Glutamatergic neuron (in vitro differentiated cells): ENCODE measurements at regions not wholly inside any gene's neighbourhood (a gene's known extent, or its start where the extent isn't known, plus 50 kb on each side); places are given as distances from the start of the nearest gene placed in this dataset.

Experiments used
- DNase-seq: peaks from one replicate; pipeline ENCODE4 v3.0.0; 2022
- H3K27ac Mint-ChIP-seq: one replicate; pipeline ENCODE4 v1.8.0; 2020; ENCODE audit warnings: mild to moderate bottlenecking, mixed read lengths, inconsistent platforms; ENCODE audit not compliant: unreplicated experiment
- H3K27me3 Mint-ChIP-seq: one replicate; pipeline ENCODE4 v1.8.0; 2020; ENCODE audit warnings: mild to moderate bottlenecking, moderate library complexity, mixed read lengths, inconsistent platforms; ENCODE audit not compliant: unreplicated experiment
- H3K36me3 Mint-ChIP-seq: one replicate; pipeline ENCODE4 v1.8.0; 2020; ENCODE audit warnings: mild to moderate bottlenecking, mixed read lengths, inconsistent platforms; ENCODE audit not compliant: unreplicated experiment
- H3K4me1 Mint-ChIP-seq: one replicate; pipeline ENCODE4 v1.8.0; 2020; ENCODE audit warnings: mild to moderate bottlenecking, low read depth, mixed read lengths, inconsistent platforms; ENCODE audit not compliant: unreplicated experiment
- H3K4me3 Mint-ChIP-seq: one replicate; pipeline ENCODE4 v1.8.0; 2020; ENCODE audit warnings: mild to moderate bottlenecking, mixed read lengths, inconsistent platforms; ENCODE audit not compliant: unreplicated experiment
- H3K9me3 Mint-ChIP-seq: one replicate; pipeline ENCODE4 v1.8.0; 2020; ENCODE audit warnings: mild to moderate bottlenecking, moderate library complexity, mixed read lengths, inconsistent platforms; ENCODE audit not compliant: unreplicated experiment
- CTCF ChIP-seq: fragments of 200-600 bp; sonication (generic); IDR thresholded peaks from one replicate; pipeline ENCODE4 v1.5.0; 2021; ENCODE audit not compliant: partially characterized antibody, unreplicated experiment

GRCh38 chr18:1232867-1233266, 328.2 kb downstream of the ADCYAP1 start:
- Mint-ChIP-seq H3K27ac (no peak overlapping the region), H3K4me3 (no peak overlapping the region), H3K27me3 (no peaks in the 10 kb centered on the region), H3K4me1 (no peaks in the 10 kb centered on the region), H3K36me3 (peaks cover 62% of the 10 kb centered on the region), H3K9me3 (peaks cover 5% of the 10 kb centered on the region)
- no peak for TF ChIP-seq CTCF
- no peak for DNase-seq

- H3K27me3 Mint-ChIP-seq: no peaks in the 10 kb centered on the region
- no peak for DNase-seq
- H3K27ac Mint-ChIP-seq: no peak overlapping the region
- no peaks in the 10 kb centered on the region for H3K4me1 Mint-ChIP-seq
- TF ChIP-seq CTCF: no peak
- H3K9me3 Mint-ChIP-seq: peaks cover under 1% of the 10 kb centered on the region
- H3K36me3 Mint-ChIP-seq: peaks cover 17% of the 10 kb centered on the region
- H3K4me3 Mint-ChIP-seq: no peak overlapping the region
Observed at GRCh38 chr18:1240701-1241100, 336.0 kb downstream of the ADCYAP1 start.

GRCh38 chr18:1244397-1245122, 339.9 kb downstream of the ADCYAP1 start:
- Mint-ChIP-seq H3K4me1 (peaks cover 3% of the 10 kb centered on the region), H3K9me3 (no peaks in the 10 kb centered on the region), H3K27me3 (peaks cover 2% of the 10 kb centered on the region), H3K27ac (no peak overlapping the region), H3K36me3 (no peaks in the 10 kb centered on the region), H3K4me3 (no peak overlapping the region)
- DNase-seq: no peak
- TF ChIP-seq CTCF: no peak

GRCh38 chr18:1246827-1247226, 342.2 kb downstream of the ADCYAP1 start:
- Mint-ChIP-seq H3K4me1 (peaks cover 3% of the 10 kb centered on the region), H3K27ac (no peak overlapping the region), H3K27me3 (peaks cover 2% of the 10 kb centered on the region), H3K36me3 (no peaks in the 10 kb centered on the region), H3K4me3 (no peak overlapping the region), H3K9me3 (no peaks in the 10 kb centered on the region)
- TF ChIP-seq CTCF: no peak
- DNase-seq: no peak

GRCh38 chr18:1252534-1252933, 347.9 kb downstream of the ADCYAP1 start:
- Mint-ChIP-seq H3K9me3 (no peaks in the 10 kb centered on the region), H3K27ac (no peak overlapping the region), H3K36me3 (no peaks in the 10 kb centered on the region)

More at GRCh38 chr18:1252534-1252933, 347.9 kb downstream of the ADCYAP1 start:
- no peak for DNase-seq
- H3K4me1 Mint-ChIP-seq: peaks cover 2% of the 10 kb centered on the region
- H3K4me3 Mint-ChIP-seq: no peak overlapping the region
- H3K27me3 Mint-ChIP-seq: no peaks in the 10 kb centered on the region
- no peak for TF ChIP-seq CTCF
